NCI-H146 treated with DMSO at 0.1 percent for 48 hours (cell line): ENCODE measurements at regions not wholly inside any gene's neighbourhood (a gene's known extent, or its start where the extent isn't known, plus 50 kb on each side); places are given as distances from the start of the nearest gene placed in this dataset.
"Not testable (repeated sequence)": the region's sequence is repeated elsewhere in the genome, so short reads cannot be mapped to it uniquely, and the experiment has no call there.

ENCODE experiments used
- DNase-seq: peaks from one replicate; lab custom pipeline; 2025; ENCODE audit not compliant: unreplicated experiment; lab: John Stamatoyannopoulos, UW

GRCh38 chr17:22131740-22132139, 439.4 kb downstream of the KCNJ18 start:
- no peak for DNase-seq

- DNase-seq = no peak
Measured at GRCh38 chr17:22138861-22139469, 446.6 kb downstream of the KCNJ18 start.

- no peak for DNase-seq
Measured at GRCh38 chr17:22142091-22142490, 449.8 kb downstream of the KCNJ18 start.

- DNase-seq = no peak
Measured at GRCh38 chr17:22145605-22146178, 453.4 kb downstream of the KCNJ18 start.

DNA sequence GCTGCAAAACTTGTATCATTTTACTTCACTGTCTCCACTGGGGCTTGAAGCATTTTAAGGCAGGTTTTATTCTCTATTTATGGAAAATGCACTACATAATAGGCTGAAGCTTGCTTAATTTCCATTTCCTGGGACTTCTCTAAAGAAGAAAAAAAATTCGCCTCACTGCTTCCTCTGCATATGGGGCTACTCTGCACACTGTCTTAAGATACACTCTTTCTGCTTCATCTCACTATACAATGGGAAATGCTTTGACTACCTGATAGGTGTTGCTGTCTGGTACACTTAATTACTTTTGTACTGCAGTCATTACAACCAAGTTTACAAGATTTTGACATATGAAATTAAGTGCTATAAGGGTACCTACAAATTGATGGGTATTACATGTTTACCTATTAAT, 466.0 kb downstream of the KCNJ18 start:
- DNase-seq = no peak

DNA sequence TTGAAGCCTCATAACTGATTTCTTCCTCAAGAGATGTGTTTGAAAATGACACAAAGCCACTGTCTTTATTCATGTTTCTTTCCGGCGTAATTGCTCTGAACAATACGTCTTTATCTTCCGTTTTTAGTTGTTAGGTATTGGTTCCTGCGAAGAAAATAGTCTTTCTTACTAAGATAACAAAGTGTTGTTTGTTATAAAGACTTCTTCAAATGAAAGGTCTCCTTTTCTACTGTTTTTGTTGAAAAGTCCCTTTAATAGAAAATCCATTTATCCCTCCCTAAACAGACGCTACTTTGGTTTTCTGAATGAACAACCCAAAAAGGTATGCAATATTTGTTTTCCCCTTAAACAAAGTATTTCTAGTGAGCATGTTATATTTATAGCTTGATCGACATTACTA, 469.1 kb downstream of the KCNJ18 start:
- DNase-seq = no peak

DNA sequence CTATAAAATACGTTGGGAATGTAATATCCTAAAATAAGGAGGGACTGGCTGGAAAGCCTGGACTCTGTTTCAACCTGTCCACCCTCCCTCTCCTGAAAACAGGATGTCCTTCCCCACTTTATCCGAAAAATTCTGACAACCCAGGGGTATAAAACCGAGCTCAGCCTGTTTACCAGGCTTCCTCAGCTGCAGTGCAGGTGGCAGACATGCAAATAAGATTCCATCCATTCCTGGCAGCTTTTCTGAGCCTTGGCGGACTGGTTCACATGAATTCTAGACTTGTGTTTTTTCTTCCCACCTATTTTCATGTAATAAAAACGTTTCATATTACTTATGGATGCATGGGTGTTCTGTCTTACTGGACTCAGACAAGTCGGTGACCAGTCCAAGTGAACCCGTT, 479.3 kb downstream of the KCNJ18 start:
- no peak for DNase-seq

GRCh38 chr17:22193113-22193512, 500.8 kb downstream of the KCNJ18 start:
- no peak for DNase-seq

DNA sequence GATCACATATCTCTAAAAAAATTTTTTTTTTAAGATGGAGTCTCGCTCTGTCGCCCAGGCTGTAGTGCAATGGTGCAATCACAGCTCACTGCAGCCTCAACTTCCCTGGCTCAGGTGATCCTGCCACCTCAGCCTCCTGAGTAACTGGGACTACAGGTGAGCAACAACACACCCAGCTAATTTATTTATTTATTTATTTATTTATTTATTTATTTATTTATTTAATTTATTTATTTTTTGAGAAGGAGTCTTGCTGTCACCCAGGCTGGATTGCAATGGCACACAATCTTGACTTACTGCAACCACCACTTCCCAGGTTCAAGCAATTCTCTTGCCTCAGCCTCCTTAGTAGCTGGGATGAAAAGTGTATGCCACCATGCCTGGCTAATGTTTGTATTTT, 507.9 kb downstream of the KCNJ18 start:
- not testable (repeated sequence) for DNase-seq

DNA sequence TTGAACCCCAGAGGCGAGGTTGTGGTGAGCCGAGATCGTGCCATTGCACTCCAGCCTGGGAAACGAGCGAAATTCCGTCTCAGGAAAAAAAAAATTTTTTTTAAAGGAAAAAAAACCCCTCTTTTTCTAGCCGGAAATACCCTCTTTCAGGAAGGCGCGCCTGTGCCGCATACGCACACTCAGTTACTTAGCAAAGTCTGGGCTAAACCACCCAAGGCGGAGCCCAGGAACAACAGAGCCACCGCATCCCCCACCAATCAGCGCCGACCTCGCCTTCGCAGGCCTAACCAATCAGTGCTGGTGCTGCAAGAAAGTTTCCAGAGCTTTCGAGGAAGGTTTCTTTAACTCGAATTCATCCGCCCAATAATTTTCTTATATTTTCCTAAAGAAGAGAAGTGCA, 510.4 kb downstream of the KCNJ18 start:
- DNase-seq = no peak

DNA sequence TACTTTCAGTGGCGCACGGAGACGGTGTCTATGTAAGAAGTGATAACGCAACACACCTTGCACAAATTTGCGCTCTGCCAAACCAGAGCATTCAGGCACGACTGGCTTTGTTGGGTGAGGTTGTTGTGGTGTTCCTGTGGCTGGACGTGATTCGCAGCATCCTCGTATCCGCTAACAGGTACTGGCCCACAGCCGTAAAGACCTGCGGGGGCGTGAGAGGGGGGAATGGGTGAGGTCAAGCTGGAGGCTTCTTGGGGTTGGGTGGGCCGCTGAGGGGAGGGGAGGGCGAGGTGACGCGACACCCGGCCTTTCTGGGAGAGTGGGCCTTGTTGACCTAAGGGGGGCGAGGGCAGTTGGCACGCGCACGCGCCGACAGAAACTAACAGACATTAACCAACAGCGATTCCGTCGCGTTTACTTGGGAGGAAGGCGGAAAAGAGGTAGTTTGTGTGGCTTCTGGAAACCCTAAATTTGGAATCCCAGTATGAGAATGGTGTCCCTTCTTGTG, 510.9 kb downstream of the KCNJ18 start:
- DNase-seq = no peak

- not testable (repeated sequence) for DNase-seq
Measured at GRCh38 chr17:22204076-22204475, 511.8 kb downstream of the KCNJ18 start.

GRCh38 chr17:22210212-22210611, 517.9 kb downstream of the KCNJ18 start:
- DNase-seq = not testable (repeated sequence)

GRCh38 chr17:22213169-22213568, 520.8 kb downstream of the KCNJ18 start:
- DNase-seq = not testable (repeated sequence)

GRCh38 chr17:22217135-22217534, 524.8 kb downstream of the KCNJ18 start:
- DNase-seq = no peak

GRCh38 chr17:22221344-22221743, 529.0 kb downstream of the KCNJ18 start:
- DNase-seq = no peak

DNA sequence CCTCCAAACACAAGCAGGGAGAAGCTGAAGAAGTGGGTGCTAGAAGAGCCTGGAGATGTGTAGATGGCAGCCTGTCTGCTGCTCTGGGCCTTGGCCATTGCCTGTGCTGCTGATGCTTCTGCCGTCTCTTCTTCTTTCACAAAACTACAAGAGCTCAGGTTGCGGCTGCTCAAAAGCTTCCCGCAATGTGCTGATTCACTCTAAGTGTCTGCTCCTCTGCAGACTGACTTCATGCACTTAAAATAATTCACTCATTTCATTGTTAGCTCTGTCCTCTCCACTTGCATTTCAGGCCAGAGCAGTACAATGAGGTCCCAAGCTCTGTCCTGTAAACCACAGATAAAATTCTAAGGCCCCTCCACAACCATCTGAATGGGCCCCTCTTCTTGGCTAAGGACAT, 534.2 kb downstream of the KCNJ18 start:
- DNase-seq = not testable (repeated sequence)

DNA sequence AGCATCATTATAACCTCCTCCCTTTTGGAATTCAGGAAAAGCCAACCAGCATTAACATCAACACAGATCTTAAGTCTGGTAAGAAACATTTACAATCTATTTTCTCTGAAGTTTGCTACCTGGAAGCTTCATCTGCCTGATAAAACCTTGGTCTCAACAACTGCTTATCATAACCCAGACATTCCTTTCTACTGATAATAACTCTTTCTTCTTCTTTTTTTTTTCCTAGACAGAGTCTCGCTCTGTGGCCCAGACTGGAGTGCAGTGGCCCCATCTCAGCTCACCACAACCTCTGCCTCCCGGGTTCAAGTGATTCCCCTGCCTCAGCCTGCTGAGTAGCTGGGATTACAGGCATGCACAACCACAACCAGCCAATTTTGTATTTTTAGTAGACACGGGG, 534.6 kb downstream of the KCNJ18 start:
- not testable (repeated sequence) for DNase-seq

- DNase-seq = not testable (repeated sequence)
Measured at GRCh38 chr17:22227699-22228553, 535.6 kb downstream of the KCNJ18 start.

DNA sequence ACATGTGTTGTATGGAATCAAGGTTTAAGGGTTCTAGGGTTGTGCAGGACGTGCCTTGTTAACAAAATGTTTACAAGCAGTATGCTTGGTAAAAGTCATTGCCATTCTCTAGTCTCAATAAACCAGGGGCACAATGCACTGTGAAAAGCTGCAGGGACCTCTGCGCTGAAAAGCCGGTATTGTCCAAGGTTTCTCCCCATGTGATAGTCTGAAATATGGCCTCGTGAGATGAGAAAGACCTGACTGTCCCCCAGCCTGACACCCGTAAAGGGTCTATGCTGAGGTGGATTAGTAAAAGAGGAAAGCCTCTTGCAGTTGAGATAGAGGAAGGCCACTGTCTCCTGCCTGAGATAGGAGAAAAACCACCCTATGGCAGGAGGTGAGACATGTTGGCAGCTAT, 537.5 kb downstream of the KCNJ18 start:
- DNase-seq = not testable (repeated sequence)

DNA sequence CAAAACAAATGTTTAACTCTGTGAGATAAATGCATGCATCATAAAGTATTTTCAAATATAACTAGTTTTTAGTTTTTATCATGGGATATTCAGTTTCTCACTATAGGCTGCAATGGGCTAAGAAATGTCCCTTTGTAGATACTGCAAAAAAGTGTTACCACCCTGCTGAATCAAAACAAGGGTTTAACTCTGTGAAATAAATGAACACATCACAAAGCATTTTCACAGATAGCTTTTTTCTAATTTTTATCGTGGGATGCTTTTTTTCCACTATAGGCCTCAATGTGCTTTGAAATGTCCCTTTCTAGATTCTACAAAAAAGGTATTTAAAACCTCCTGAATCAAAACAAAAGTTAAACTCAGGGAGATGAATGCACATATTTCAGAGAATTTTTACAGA, 541.1 kb downstream of the KCNJ18 start:
- no peak for DNase-seq

GRCh38 chr17:22242472-22242871, 550.1 kb downstream of the KCNJ18 start:
- DNase-seq = no peak
